HEK293T (cell line): ENCODE measurements at regions not wholly inside any gene's neighbourhood (a gene's known extent, or its start where the extent isn't known, plus 50 kb on each side); places are given as distances from the start of the nearest gene placed in this dataset.

Experiments used
- ARNT ChIP-seq: fragments of 450-650 bp; IDR thresholded peaks from 2 replicates; pipeline ENCODE4 v1.6.1; 2017; ENCODE audit warnings: mild to moderate bottlenecking
- BHLHE40 ChIP-seq: fragments of 450-650 bp; IDR thresholded peaks from 2 replicates; pipeline ENCODE4 v1.6.1; 2016; ENCODE audit warnings: mild to moderate bottlenecking, moderate library complexity, borderline replicate concordance
- FOXK2 ChIP-seq: fragments of 450-650 bp; IDR thresholded peaks from 2 replicates; pipeline ENCODE4 v1.6.1; 2016; ENCODE audit warnings: mild to moderate bottlenecking
- FOXM1 ChIP-seq: fragments of 450-650 bp; IDR thresholded peaks from 2 replicates; pipeline ENCODE4 v1.6.1; 2017; ENCODE audit warnings: mild to moderate bottlenecking, borderline replicate concordance
- L3MBTL2 ChIP-seq: fragments of 450-650 bp; conservative IDR thresholded peaks from 2 replicates; pipeline ENCODE4 v1.6.1; 2016; ENCODE audit warnings: mild to moderate bottlenecking
- NFRKB ChIP-seq: fragments of 450-650 bp; IDR thresholded peaks from 2 replicates; pipeline ENCODE4 v1.6.1; 2016; ENCODE audit warnings: mild to moderate bottlenecking, moderate library complexity
- PKNOX1 ChIP-seq: fragments of 450-650 bp; IDR thresholded peaks from 2 replicates; pipeline ENCODE4 v1.6.1; 2016
- SP1 ChIP-seq: fragments of 450-650 bp; IDR thresholded peaks from 2 replicates; pipeline ENCODE4 v1.6.1; 2017
- SUZ12 ChIP-seq: fragments of 450-650 bp; IDR thresholded peaks from 2 replicates; pipeline ENCODE4 v1.6.1; 2016; ENCODE audit warnings: mild to moderate bottlenecking

- no peak for TF ChIP-seq BHLHE40
- TF ChIP-seq SP1: no peak
- TF ChIP-seq SUZ12: no peak
- no peak for TF ChIP-seq NFRKB
- TF ChIP-seq PKNOX1: no peak
- no peak for TF ChIP-seq ARNT
- no peak for TF ChIP-seq FOXM1
- no peak for TF ChIP-seq L3MBTL2
- no peak for TF ChIP-seq FOXK2
Observed at GRCh38 chrX:110413727-110414124, 55.1 kb downstream of the RTL9 start.
